ENCODE measurements at regions not wholly inside any gene's neighbourhood (a gene's known extent, or its start where the extent isn't known, plus 50 kb on each side); places are given as distances from the start of the nearest gene placed in this dataset.
"Not testable (repeated sequence)": the region's sequence is repeated elsewhere in the genome, so short reads cannot be mapped to it uniquely, and the experiment has no call there.

GRCh38 chr4:154032914-154033313 is 244.0 kb upstream of the SFRP2 start:
- no peak for DNase-seq (ENCODE audit: low spot score)

- DNase-seq (ENCODE audit: low spot score) = no peak
Measured at GRCh38 chr4:154030746-154031145, 241.9 kb upstream of the SFRP2 start.

- no peak for DNase-seq (ENCODE audit: low spot score)
Measured at GRCh38 chr4:154030152-154030551, 241.3 kb upstream of the SFRP2 start.

- DNase-seq (ENCODE audit: low spot score) = no peak
Measured at GRCh38 chr4:154029171-154029570, 240.3 kb upstream of the SFRP2 start.

- no peak for DNase-seq (ENCODE audit: low spot score)
Measured at GRCh38 chr4:154025110-154025509, 236.2 kb upstream of the SFRP2 start.

- no peak for DNase-seq (ENCODE audit: low spot score)
Measured at GRCh38 chr4:154024097-154024694, 235.3 kb upstream of the SFRP2 start.

GRCh38 chr4:154023671-154024070 is 234.8 kb upstream of the SFRP2 start:
- DNase-seq (ENCODE audit: low spot score) = not testable (repeated sequence)

- no peak for DNase-seq (ENCODE audit: low spot score)
Measured at GRCh38 chr4:154019811-154020210, 230.9 kb upstream of the SFRP2 start.

GRCh38 chr4:154018659-154019058 is 229.8 kb upstream of the SFRP2 start:
- no peak for DNase-seq (ENCODE audit: low spot score)

GRCh38 chr4:154015578-154015977 is 226.7 kb upstream of the SFRP2 start:
- no peak for DNase-seq (ENCODE audit: low spot score)

- no peak for DNase-seq (ENCODE audit: low spot score)
Measured at GRCh38 chr4:154014407-154015321, 225.8 kb upstream of the SFRP2 start.

- DNase-seq (ENCODE audit: low spot score) = no peak
Measured at GRCh38 chr4:154013576-154013975, 224.7 kb upstream of the SFRP2 start.

GRCh38 chr4:154010371-154010770 is 221.5 kb upstream of the SFRP2 start:
- no peak for DNase-seq (ENCODE audit: low spot score)

GRCh38 chr4:154009788-154010187 is 220.9 kb upstream of the SFRP2 start:
- DNase-seq (ENCODE audit: low spot score) = no peak

GRCh38 chr4:154009191-154009590 is 220.3 kb upstream of the SFRP2 start:
- no peak for DNase-seq (ENCODE audit: low spot score)

GRCh38 chr4:154005171-154005520 is 216.3 kb upstream of the SFRP2 start:
- no peak for DNase-seq (ENCODE audit: low spot score)

- DNase-seq (ENCODE audit: low spot score) = no peak
Measured at GRCh38 chr4:154004507-154005170, 215.8 kb upstream of the SFRP2 start.

- no peak for DNase-seq (ENCODE audit: low spot score)
Measured at GRCh38 chr4:154004016-154004415, 215.1 kb upstream of the SFRP2 start.

- no peak for DNase-seq (ENCODE audit: low spot score)
Measured at GRCh38 chr4:154003378-154003777, 214.5 kb upstream of the SFRP2 start.

- DNase-seq (ENCODE audit: low spot score) = no peak
Measured at GRCh38 chr4:154001193-154001592, 212.3 kb upstream of the SFRP2 start.

GRCh38 chr4:153997516-153997915 is 208.6 kb upstream of the SFRP2 start:
- no peak for DNase-seq (ENCODE audit: low spot score)

- no peak for DNase-seq (ENCODE audit: low spot score)
Measured at GRCh38 chr4:153989505-153989904, 200.6 kb upstream of the SFRP2 start.
